ENCODE measurements at regions not wholly inside any gene's neighbourhood (a gene's known extent, or its start where the extent isn't known, plus 50 kb on each side); places are given as distances from the start of the nearest gene placed in this dataset.
"Not testable (repeated sequence)": the region's sequence is repeated elsewhere in the genome, so short reads cannot be mapped to it uniquely, and the experiment has no call there.

DNA sequence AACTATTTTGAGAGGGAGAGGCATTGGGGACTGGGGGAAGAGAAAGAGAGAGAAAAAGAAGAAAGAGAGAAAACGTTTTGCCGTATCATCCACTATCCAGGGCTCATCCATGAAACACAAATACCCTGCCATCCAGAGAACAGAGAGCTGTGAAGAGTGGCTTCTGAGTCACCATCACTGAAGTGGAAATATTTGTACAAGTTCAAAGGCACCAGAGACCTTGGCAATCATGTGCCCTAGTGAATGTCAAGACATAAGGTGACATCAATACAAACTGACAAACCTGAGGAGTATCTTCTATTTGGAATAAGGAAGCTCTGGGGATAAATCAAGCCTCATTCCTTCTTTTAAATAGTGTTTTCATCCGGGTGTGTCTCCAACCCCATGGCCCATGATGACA lies 197.2 kb upstream of the PROX1 start:
- Histone ChIP-seq H3K4me1 (ENCODE audit: insufficient read depth, low read length) (no peaks in the 10 kb centered on the region), H3K27me3 (ENCODE audit: insufficient read depth, low read length) (no peaks in the 10 kb centered on the region), H3K9ac (ENCODE audit: low read depth, low read length) (no peak overlapping the region), H3K9me3 (ENCODE audit: insufficient read depth, low read depth, low read length) (no peaks in the 10 kb centered on the region), H3K36me3 (ENCODE audit: insufficient read depth, low read length) (no peaks in the 10 kb centered on the region), H3K4me3 (ENCODE audit: low read length) (no peak overlapping the region), H3K27ac (ENCODE audit: low read depth, low read length) (no peak overlapping the region)
- 75% methylated on average over 1 of the region's 3 CpGs for WGBS

DNA sequence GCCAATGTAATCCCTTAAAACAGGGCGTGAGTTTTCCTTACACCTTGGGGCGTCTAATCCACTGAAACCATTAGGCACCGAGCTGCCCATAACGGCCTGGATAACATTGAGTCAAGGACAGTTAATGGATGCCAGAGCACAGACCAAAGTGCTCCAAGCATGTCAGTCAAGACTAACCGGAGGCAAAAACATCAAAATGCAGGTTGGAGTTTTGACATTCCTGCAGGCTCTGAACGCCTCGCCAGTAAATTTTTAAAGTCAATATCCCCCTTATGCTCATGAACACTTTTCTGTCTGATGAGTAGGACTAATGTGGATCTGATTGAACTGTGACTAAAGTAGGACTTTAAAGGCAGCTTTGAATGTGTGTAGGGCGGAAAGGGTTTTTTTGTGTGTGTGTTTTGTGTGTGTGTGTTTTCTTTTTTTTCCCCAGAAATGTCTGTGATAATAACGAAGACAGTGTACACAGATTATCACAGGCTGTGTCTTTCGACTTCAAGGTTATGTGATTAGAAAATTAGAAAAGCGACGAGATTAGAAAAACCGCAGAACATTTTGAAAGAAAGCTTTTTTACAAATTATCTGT lies 194.2 kb upstream of the PROX1 start:
- no peaks in the 10 kb centered on the region for H3K4me1 ChIP-seq (ENCODE audit: insufficient read depth, low read length)
- H3K9ac ChIP-seq (ENCODE audit: low read depth, low read length): no peak overlapping the region
- WGBS: 93% methylated on average over 13 of the region's 13 CpGs

DNA sequence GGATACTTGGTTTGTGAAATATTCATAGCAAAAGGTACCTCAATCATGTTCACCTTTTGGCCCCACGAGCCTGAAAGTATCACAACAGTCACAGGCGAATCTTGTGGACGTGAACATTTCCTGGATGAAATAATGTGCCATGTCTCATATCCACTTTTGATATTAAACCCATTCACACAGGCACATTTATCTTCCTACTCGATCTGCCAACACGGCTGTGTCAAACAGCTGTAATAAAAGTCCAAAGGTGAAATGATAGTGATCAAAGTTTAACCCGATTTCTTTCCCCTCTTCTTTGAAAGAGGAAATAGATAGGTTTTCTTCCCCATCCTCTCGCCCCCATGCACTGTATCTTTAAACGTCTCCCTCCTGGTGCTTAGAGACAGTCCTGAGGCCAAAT lies 191.2 kb upstream of the PROX1 start:
- Histone ChIP-seq H3K9me3 (ENCODE audit: insufficient read depth, low read depth, low read length) (no peaks in the 10 kb centered on the region), H3K36me3 (ENCODE audit: insufficient read depth, low read length) (no peaks in the 10 kb centered on the region), H3K9ac (ENCODE audit: low read depth, low read length) (no peak overlapping the region), H3K27ac (ENCODE audit: low read depth, low read length) (no peak overlapping the region), H3K4me1 (ENCODE audit: insufficient read depth, low read length) (no peaks in the 10 kb centered on the region), H3K27me3 (ENCODE audit: insufficient read depth, low read length) (no peaks in the 10 kb centered on the region), H3K4me3 (ENCODE audit: low read length) (no peak overlapping the region)
- 95% methylated on average over 6 of the region's 8 CpGs for WGBS

More for the DNA sequence above, 194.2 kb upstream of the PROX1 start:
- no peaks in the 10 kb centered on the region for H3K27me3 ChIP-seq (ENCODE audit: insufficient read depth, low read length)
- H3K4me3 ChIP-seq (ENCODE audit: low read length): no peak overlapping the region
- no peaks in the 10 kb centered on the region for H3K36me3 ChIP-seq (ENCODE audit: insufficient read depth, low read length)
- no peaks in the 10 kb centered on the region for H3K9me3 ChIP-seq (ENCODE audit: insufficient read depth, low read depth, low read length)
- no peak overlapping the region for H3K27ac ChIP-seq (ENCODE audit: low read depth, low read length)

DNA sequence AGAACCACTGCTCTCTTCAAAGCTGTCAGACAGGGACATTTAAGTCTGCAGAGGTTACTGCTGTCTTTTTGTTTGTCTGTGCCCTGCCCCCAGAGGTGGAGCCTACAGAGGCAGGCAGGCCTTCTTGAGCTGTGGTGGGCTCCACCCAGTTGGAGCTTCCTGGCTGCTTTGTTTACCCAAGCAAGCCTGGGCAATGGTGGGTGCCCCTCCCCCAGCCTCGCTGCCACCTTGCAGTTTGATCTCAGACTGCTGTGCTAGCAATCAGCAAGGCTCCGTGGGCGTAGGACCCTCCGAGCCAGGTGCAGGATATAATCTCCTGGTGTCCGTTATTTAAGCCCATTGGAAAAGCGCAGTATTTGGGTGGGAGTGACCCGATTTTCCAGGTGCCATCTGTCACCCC lies 179.5 kb upstream of the PROX1 start:
- not testable (repeated sequence) for H3K9ac ChIP-seq (ENCODE audit: low read depth, low read length); H3K36me3 ChIP-seq (ENCODE audit: insufficient read depth, low read length); H3K4me3 ChIP-seq (ENCODE audit: low read length); H3K27me3 ChIP-seq (ENCODE audit: insufficient read depth, low read length); H3K4me1 ChIP-seq (ENCODE audit: insufficient read depth, low read length); H3K27ac ChIP-seq (ENCODE audit: low read depth, low read length)
- WGBS: 88% methylated on average over 7 of the region's 7 CpGs
- H3K9me3 ChIP-seq (ENCODE audit: insufficient read depth, low read depth, low read length): peaks cover 13% of the 10 kb centered on the region

DNA sequence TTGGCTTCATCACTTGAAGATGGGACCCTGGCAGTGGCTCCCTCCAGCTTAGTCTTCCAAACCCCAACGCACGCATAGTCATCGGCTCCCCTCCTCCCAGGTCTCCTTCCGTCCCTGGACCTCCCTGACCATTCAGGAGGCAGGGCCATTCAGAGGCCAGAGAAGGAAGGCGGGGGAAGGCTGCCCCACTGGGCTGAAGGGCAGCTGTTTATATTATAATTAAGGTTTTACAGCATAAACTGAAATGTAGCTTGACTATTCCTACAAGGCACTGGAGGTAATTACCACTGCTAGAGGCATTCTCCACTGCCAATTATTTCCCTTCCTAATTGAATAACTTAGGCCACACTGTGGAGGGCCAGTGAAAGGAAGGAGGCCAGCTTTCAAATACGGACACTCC lies 170.6 kb upstream of the PROX1 start:
- no peak overlapping the region for H3K27ac ChIP-seq (ENCODE audit: low read depth, low read length)
- 97% methylated on average over 5 of the region's 6 CpGs for WGBS
- no peaks in the 10 kb centered on the region for H3K27me3 ChIP-seq (ENCODE audit: insufficient read depth, low read length)
- H3K9ac ChIP-seq (ENCODE audit: low read depth, low read length): no peak overlapping the region
- no peaks in the 10 kb centered on the region for H3K4me1 ChIP-seq (ENCODE audit: insufficient read depth, low read length)
- no peaks in the 10 kb centered on the region for H3K9me3 ChIP-seq (ENCODE audit: insufficient read depth, low read depth, low read length)
- no peaks in the 10 kb centered on the region for H3K36me3 ChIP-seq (ENCODE audit: insufficient read depth, low read length)
- no peak overlapping the region for H3K4me3 ChIP-seq (ENCODE audit: low read length)

DNA sequence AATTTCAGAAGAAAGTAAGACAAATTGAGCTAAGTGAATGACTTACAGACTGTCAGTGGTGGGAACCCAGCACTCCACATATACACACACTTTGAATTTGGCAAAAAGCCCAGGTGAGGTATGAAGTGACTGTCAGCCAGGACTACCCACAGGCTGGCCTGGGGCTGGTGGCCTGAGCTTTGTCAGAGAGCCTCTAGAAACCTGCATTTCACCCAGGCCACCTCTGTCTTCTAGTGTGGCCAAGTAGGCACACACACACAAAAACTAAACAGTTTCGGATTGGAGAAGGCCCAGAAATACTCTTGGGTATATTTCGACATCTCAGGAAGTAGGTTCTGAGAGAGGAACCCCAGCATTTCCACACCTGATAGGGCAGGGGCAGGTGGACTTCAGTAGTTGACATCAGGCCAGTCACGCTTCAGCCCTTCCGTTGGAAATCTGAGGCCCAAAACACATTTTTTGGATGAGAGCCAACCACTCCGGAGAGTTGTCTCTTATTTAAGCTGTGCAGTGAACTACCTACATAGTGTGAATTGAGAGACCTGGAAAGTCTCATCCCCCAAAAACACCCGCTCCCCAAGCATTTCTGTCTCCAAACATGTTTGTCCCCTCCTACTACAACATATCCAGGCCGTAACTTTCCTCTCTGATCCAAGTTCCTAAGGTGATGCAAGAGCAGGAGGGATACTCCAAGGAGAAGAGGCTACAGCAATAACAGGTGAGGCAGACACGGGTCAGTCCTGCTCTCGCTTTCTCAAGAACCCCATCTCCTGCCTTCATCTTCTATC lies 167.2 kb upstream of the PROX1 start:
- no peaks in the 10 kb centered on the region for H3K9me3 ChIP-seq (ENCODE audit: insufficient read depth, low read depth, low read length)
- H3K36me3 ChIP-seq (ENCODE audit: insufficient read depth, low read length): no peaks in the 10 kb centered on the region
- H3K27me3 ChIP-seq (ENCODE audit: insufficient read depth, low read length): no peaks in the 10 kb centered on the region
- no peak overlapping the region for H3K4me3 ChIP-seq (ENCODE audit: low read length)
- WGBS: 93% methylated on average over 9 of the region's 9 CpGs
- H3K27ac ChIP-seq (ENCODE audit: low read depth, low read length): no peak overlapping the region
- H3K9ac ChIP-seq (ENCODE audit: low read depth, low read length): no peak overlapping the region
- no peaks in the 10 kb centered on the region for H3K4me1 ChIP-seq (ENCODE audit: insufficient read depth, low read length)

DNA sequence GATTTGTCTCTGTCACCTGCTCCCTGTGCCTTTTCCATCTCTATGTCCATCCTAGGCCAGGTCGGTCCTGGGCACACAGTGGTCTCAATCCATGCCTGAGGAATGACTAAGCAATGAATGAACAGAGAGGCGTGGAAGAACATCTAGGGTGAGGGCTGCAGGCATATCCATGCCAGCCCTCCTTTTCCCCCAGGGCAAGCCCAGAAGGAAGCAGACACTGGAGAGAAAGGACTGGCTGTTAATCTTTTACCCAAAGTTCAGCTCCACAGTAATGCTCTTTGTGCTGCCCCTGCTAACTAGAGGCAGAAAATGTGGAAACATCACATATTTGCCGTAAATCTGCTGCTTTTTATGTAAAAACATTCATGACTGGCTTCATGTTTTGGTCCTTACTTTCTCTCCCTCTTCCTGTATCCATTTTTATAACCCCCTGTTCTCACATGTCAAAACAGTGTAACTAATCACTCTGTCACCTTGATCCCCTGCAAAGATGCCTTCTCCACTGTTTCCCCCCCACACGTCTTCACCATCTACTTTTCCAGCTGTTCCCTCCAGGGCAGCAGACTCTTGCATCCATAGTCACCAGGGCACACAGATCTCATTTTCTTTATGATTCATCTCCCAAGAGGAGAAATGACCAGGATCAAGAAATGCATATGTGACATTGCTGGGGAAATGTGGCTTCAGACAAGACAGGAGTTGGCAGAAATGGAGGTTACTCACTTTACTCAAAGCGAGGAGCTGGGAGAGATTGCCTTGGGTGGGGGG lies 166.4 kb upstream of the PROX1 start:
- Histone ChIP-seq H3K9ac (ENCODE audit: low read depth, low read length) (no peak overlapping the region), H3K36me3 (ENCODE audit: insufficient read depth, low read length) (no peaks in the 10 kb centered on the region), H3K9me3 (ENCODE audit: insufficient read depth, low read depth, low read length) (no peaks in the 10 kb centered on the region), H3K4me3 (ENCODE audit: low read length) (no peak overlapping the region), H3K4me1 (ENCODE audit: insufficient read depth, low read length) (no peaks in the 10 kb centered on the region), H3K27ac (ENCODE audit: low read depth, low read length) (no peak overlapping the region), H3K27me3 (ENCODE audit: insufficient read depth, low read length) (no peaks in the 10 kb centered on the region)
- 93% methylated on average over 5 of the region's 5 CpGs for WGBS

- Histone ChIP-seq H3K9me3 (ENCODE audit: insufficient read depth, low read depth, low read length) (no peaks in the 10 kb centered on the region), H3K4me1 (ENCODE audit: insufficient read depth, low read length) (no peaks in the 10 kb centered on the region), H3K27ac (ENCODE audit: low read depth, low read length) (no peak overlapping the region), H3K4me3 (ENCODE audit: low read length) (no peak overlapping the region), H3K27me3 (ENCODE audit: insufficient read depth, low read length) (no peaks in the 10 kb centered on the region), H3K36me3 (ENCODE audit: insufficient read depth, low read length) (no peaks in the 10 kb centered on the region), H3K9ac (ENCODE audit: low read depth, low read length) (no peak overlapping the region)
- WGBS: 0% methylated on average over 1 of the region's 1 CpG
Observed at GRCh38 chr1:213821943-213822334, 165.8 kb upstream of the PROX1 start.

GRCh38 chr1:213826891-213827290 lies 160.9 kb upstream of the PROX1 start:
- H3K4me1 ChIP-seq (ENCODE audit: insufficient read depth, low read length): peaks cover 18% of the 10 kb centered on the region
- 99% methylated on average over 4 of the region's 4 CpGs for WGBS
- H3K27ac ChIP-seq (ENCODE audit: low read depth, low read length): no peak overlapping the region
- no peaks in the 10 kb centered on the region for H3K36me3 ChIP-seq (ENCODE audit: insufficient read depth, low read length)
- no peak overlapping the region for H3K4me3 ChIP-seq (ENCODE audit: low read length)
- 0 out of 2 replicates have a peak, but pooled peaks cover 6% of the 10 kb centered on the region for H3K9me3 ChIP-seq (ENCODE audit: insufficient read depth, low read depth, low read length)
- H3K27me3 ChIP-seq (ENCODE audit: insufficient read depth, low read length): no peaks in the 10 kb centered on the region
- H3K9ac ChIP-seq (ENCODE audit: low read depth, low read length): no peak overlapping the region

GRCh38 chr1:213828867-213829266 lies 158.9 kb upstream of the PROX1 start:
- Histone ChIP-seq H3K4me3 (ENCODE audit: low read length) (no peak overlapping the region), H3K27me3 (ENCODE audit: insufficient read depth, low read length) (no peaks in the 10 kb centered on the region), H3K9me3 (ENCODE audit: insufficient read depth, low read depth, low read length) (peaks cover 6% of the 10 kb centered on the region; the same call in 1 of the 2 replicates), H3K36me3 (ENCODE audit: insufficient read depth, low read length) (no peaks in the 10 kb centered on the region), H3K27ac (ENCODE audit: low read depth, low read length) (no peak overlapping the region), H3K9ac (ENCODE audit: low read depth, low read length) (no peak overlapping the region), H3K4me1 (ENCODE audit: insufficient read depth, low read length) (peaks cover 18% of the 10 kb centered on the region)
- 74% methylated on average over 4 of the region's 4 CpGs for WGBS

- Histone ChIP-seq H3K27ac (ENCODE audit: low read depth, low read length) (no peak overlapping the region), H3K9ac (ENCODE audit: low read depth, low read length) (no peak overlapping the region), H3K9me3 (ENCODE audit: insufficient read depth, low read depth, low read length) (peaks cover 6% of the 10 kb centered on the region; the same call in 1 of the 2 replicates), H3K4me1 (ENCODE audit: insufficient read depth, low read length) (peaks cover 18% of the 10 kb centered on the region), H3K36me3 (ENCODE audit: insufficient read depth, low read length) (no peaks in the 10 kb centered on the region), H3K27me3 (ENCODE audit: insufficient read depth, low read length) (no peaks in the 10 kb centered on the region), H3K4me3 (ENCODE audit: low read length) (no peak overlapping the region)
- WGBS: 76% methylated on average over 5 of the region's 5 CpGs
Observed at GRCh38 chr1:213829780-213830179, 158.0 kb upstream of the PROX1 start.

All from HUES64 (cell line).